Right forelimb (tissue), 1 donor: ENCODE measurements at regions not wholly inside any gene's neighbourhood (a gene's known extent, or its start where the extent isn't known, plus 50 kb on each side); places are given as distances from the start of the nearest gene placed in this dataset.
A peak's percentile ranks its signal among the peaks of the same experiment; 100 is the strongest.

ENCODE experiments used
- DNase-seq: peaks from one replicate; pipeline ENCODE4 v3.0.0-alpha.2; 2018

- no peak for DNase-seq
These were observed 120.6 kb upstream of the KCNJ16 start for GRCh38 chr17:69954241-69954925.

- DNase-seq: no peak
These were observed 117.0 kb upstream of the KCNJ16 start for GRCh38 chr17:69958063-69958462.

- DNase-seq: no peak
These were observed 115.7 kb upstream of the KCNJ16 start for GRCh38 chr17:69959283-69959682.

DNA sequence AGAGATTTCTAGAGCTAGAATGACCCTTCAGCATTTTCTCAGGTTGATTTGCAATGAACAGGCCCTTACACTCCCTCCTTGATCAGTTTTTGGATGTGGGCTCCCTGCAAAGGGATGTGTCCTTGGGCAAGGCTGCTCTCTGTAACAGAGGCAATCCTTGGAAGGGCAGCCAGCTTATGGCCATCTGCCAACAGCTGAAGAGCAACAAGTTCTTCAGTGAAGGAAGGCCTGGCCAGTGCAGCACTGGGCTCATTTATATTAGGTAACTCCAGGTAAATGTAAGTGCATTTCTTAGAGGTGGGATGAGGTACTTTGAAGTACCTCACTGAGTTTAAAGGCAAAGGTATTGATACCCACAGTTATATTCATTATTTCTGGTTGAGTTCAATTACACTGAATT lies 114.3 kb upstream of the KCNJ16 start:
- DNase-seq: no peak

GRCh38 chr17:69961501-69962145 lies 113.4 kb upstream of the KCNJ16 start:
- peak; percentile 64 for DNase-seq

GRCh38 chr17:69962436-69962995 lies 112.5 kb upstream of the KCNJ16 start:
- no peak for DNase-seq

DNA sequence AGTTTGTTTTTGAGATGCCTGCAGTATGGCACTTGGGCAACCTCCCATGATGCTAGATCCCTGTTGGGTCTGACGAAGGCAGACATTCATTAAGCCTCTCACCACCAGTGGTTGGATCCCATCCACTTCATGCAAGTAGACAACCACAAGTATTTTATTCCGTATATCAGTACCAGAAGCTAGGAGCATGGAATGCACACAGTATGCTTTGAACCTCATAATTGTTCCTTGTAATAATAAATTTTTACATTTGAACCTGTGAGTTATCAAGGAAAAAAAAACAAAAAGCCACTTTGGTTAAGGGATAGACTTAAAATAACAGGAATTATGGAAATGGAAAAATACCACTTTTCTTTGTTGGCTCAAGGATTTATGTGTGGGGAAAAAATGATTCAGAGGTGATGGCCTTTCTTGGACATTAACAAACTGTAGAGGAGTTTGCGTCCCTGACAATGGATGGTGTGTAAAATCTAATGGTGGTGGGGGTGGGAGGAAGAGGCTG lies 107.1 kb upstream of the KCNJ16 start:
- DNase-seq: no peak

DNA sequence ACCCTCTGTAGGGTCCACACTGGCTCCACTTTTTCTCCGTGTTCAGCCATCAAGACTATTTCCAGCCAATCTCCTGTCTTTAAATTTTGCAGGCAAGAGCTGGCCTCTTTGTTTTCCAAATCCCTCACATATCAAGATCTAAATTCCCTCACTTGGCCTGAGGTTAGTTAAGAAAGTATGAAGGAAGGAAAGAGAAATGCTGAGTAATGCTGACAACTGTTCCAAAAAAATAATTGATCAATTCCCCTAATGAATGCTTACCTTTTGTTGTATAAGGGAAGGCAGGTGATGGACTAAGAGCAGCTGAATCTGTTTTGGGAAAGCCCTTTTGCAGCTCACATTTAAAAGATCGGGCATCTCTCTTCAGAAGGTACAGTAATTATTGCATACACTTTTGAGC lies 105.1 kb upstream of the KCNJ16 start:
- no peak for DNase-seq

- DNase-seq: no peak
These were observed 102.8 kb upstream of the KCNJ16 start for GRCh38 chr17:69972251-69972650.

GRCh38 chr17:69975808-69976207 lies 99.2 kb upstream of the KCNJ16 start:
- no peak for DNase-seq

DNA sequence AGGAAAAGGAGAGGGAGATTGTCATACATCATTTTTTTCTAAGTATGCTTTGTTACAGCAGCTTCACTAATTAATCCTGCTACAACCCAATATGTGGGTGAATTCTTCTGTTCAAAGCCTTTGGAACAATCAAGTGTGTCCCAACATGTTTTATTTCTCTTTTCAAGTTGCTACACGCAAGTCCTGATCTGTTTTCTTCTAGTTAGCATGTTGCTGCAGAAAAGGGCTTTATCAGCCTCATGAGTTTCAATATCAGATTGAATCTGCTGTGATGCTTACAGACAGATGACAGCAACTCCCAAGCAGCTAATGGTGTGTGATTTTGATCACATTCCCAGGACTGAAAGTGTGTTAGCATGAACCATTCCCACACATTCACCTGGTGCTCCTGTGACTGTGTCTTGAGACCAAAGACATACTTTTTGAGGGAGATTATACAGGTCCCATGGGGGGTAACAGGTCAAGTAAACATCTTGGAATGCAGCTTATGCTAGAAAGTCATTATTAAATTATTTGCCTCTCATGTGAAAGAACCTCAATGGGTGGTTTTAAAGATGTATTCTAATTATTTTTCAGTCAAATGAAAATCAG lies 96.9 kb upstream of the KCNJ16 start:
- no peak for DNase-seq

DNA sequence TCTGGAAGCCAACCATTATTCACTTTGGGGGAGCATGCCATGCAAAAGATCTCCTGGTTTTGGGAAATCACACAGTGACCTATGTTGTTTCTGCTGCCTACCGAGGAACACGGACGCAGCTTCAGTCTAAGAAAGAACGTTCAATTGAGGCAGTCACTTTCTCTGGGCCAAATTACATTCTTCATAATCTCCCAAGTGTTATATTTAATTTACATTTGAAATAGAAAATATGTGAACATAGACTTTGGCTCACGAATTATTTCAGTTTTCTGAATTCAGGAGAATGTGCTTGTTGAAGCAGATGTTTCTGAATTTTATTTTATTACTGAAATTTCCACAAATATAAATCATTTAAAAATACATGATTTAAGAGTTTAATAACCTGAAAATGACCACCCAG lies 93.6 kb upstream of the KCNJ16 start:
- no peak for DNase-seq

DNA sequence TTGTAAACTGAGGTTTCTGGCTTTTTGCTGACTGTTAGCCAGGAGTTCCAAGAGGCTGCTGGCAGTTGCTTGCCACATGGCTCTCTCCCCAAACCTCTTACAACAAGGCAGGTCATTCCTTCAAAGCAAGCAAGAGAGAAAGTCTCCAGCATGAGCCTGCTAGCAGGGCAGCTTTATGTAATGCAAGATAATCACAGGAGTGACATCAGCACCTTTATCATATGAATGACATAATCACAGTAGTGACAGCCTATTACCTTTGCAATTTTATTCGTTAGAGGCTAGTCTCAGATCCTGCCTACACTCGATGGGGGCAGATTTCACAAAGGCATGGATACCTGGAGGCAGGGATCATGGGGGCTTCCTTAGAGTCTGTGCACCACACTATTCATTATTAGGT lies 79.5 kb upstream of the KCNJ16 start:
- DNase-seq: no peak

DNA sequence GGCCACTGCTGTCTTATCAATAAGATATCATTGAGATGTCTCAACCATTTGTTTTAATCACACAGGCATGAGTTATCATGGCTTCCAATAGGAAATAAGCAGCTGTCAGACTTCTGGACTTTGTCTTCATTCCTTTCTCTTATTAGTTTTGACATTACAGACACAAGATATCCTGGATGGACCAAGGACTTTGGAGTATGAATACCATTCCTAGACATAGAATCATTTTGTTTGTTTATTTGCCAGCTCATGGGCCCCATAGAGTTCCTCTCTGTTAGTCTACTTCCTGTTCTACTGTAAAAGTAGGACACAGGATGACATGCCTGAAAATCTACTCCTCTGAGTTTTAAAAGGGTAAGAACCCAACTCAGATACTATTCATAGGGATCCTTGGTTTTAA lies 77.7 kb upstream of the KCNJ16 start:
- no peak for DNase-seq

GRCh38 chr17:69999253-69999652 lies 75.8 kb upstream of the KCNJ16 start:
- no peak for DNase-seq

- DNase-seq: no peak
These were observed 68.9 kb upstream of the KCNJ16 start for GRCh38 chr17:70006159-70006558.

- no peak for DNase-seq
These were observed 63.3 kb upstream of the KCNJ16 start for GRCh38 chr17:70011750-70012149.

DNA sequence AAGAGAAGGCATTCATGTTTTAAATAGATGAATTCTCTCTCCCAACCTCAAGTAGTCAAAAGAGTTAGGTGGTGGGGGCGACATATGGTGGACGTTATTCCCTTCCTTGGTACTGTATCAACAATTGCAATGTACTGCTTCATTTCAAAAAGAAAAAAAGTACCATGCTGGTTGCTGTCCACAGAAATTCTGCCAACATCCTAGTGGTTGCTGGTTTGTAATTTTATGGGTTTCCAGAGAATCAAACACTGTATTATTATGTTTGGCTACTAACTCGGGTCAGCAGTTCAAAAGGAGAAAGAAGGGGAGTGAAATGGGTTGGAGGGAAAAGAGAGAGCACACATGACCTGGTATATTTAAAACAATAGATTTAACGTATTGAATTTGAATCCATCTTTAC lies 61.1 kb upstream of the KCNJ16 start:
- no peak for DNase-seq

- no peak for DNase-seq
These were observed 57.9 kb upstream of the KCNJ16 start for GRCh38 chr17:70017112-70017511.

- DNase-seq: no peak
These were observed 57.1 kb upstream of the KCNJ16 start for GRCh38 chr17:70017941-70018340.

- no peak for DNase-seq
These were observed 53.3 kb upstream of the KCNJ16 start for GRCh38 chr17:70021726-70022125.

- DNase-seq: no peak
These were observed 52.9 kb upstream of the KCNJ16 start for GRCh38 chr17:70022175-70022574.

DNA sequence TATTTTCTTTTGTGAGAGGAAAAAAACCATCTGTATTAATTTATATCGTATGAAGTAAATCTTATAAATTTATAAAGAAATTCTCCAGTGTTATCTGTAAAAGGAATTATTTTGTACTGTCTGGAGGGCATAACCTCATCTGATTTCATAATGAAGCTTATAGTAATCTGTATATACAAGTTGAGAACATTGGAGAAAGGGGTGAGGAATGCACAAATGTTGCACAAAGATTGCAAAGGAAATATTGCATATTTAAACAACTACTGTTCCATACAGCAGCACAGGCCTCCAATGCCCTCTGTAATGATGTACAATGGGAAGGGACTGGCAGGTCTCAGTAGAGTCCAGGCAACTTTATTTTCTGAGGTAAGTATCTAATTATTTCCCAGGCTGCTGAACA lies 50.8 kb upstream of the KCNJ16 start:
- DNase-seq: no peak
